ENCODE measurements at regions not wholly inside any gene's neighbourhood (a gene's known extent, or its start where the extent isn't known, plus 50 kb on each side); places are given as distances from the start of the nearest gene placed in this dataset.

GRCh38 chr10:130878131-130878530 lies 433.4 kb downstream of the TCERG1L start:
- Histone ChIP-seq H3K27ac (no peak overlapping the region), H3K27me3 (peaks cover 0 to 9% (median 0%) of the 10 kb centered on the region in 4 donors), H3K4me3 (no peak overlapping the region), H3K36me3 (no peaks in the 10 kb centered on the region), H3K4me1 (no peaks in the 10 kb centered on the region), H3K9me3 (no peaks in the 10 kb centered on the region)
- intact Hi-C loops (cut with DNase I), result no loop called here
- TF ChIP-seq POLR2A (IDR thresholded peaks at IDR 0.05) (no peak), CTCF (IDR thresholded peaks at IDR 0.05) (no peak)
- DNase-seq, result no peak
- 88% methylated on average over 1 of the region's 1 CpG; no CpG with 5 or more reads in 1 of the 2 donors for WGBS, 2 donors

- Histone ChIP-seq H3K36me3 (no peaks in the 10 kb centered on the region), H3K4me3 (no peak overlapping the region), H3K27me3 (peaks cover 0 to 31% (median 0%) of the 10 kb centered on the region in 4 donors), H3K9me3 (no peaks in the 10 kb centered on the region), H3K4me1 (no peaks in the 10 kb centered on the region), H3K27ac (no peak overlapping the region)
- intact Hi-C loops (cut with DNase I), result no loop called here
- TF ChIP-seq POLR2A (IDR thresholded peaks at IDR 0.05), result no peak
- no peak for TF ChIP-seq CTCF (IDR thresholded peaks at IDR 0.05)
- DNase-seq, result no peak
- 40 to 74% methylated on average over 2 to 3 of the region's 3 CpGs for WGBS, 2 donors
Measured at GRCh38 chr10:130882906-130883305, 428.6 kb downstream of the TCERG1L start.

DNA sequence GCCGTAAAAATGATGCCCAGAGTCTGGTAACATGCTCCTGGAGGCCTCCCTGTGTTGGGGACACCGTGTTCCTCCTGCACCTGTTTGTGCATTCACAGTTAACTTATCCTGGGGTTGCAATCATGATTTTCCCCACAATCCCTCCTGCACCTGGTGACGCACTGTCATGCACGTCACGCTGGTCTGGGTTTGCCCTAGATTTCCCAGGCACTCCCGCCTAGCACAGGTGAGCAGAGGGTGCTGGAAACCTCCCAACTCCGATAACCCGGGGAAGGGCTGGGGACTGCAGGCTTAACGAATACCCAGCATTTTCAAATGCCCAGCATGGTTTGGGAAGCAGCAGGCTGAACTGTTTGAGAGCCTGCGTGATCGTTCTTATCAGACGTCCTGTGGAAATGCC lies 427.1 kb downstream of the TCERG1L start:
- TF ChIP-seq POLR2A (IDR thresholded peaks at IDR 0.05), result no peak
- TF ChIP-seq CTCF (IDR thresholded peaks at IDR 0.05), result no peak
- H3K27me3 ChIP-seq, result peaks cover 0 to 31% (median 0%) of the 10 kb centered on the region in 4 donors

GRCh38 chr10:130885021-130885655 lies 426.4 kb downstream of the TCERG1L start:
- no peaks in the 10 kb centered on the region for H3K9me3 ChIP-seq
- no peaks in the 10 kb centered on the region for H3K36me3 ChIP-seq
- no peaks in the 10 kb centered on the region for H3K4me1 ChIP-seq
- intact Hi-C loops (cut with DNase I), result no loop called here
- TF ChIP-seq POLR2A (IDR thresholded peaks at IDR 0.05) (no peak), CTCF (IDR thresholded peaks at IDR 0.05) (no peak)
- no peak overlapping the region for H3K4me3 ChIP-seq
- WGBS, 2 donors, result 49 to 66% methylated on average over 13 to 16 of the region's 22 CpGs
- DNase-seq, result no peak
- no peak overlapping the region for H3K27ac ChIP-seq
- H3K27me3 ChIP-seq, result peaks cover 0 to 31% (median 0%) of the 10 kb centered on the region in 4 donors

More for the DNA sequence above, 427.1 kb downstream of the TCERG1L start:
- Histone ChIP-seq H3K4me3 (no peak overlapping the region), H3K9me3 (no peaks in the 10 kb centered on the region), H3K4me1 (no peaks in the 10 kb centered on the region), H3K36me3 (no peaks in the 10 kb centered on the region), H3K27ac (no peak overlapping the region)
- WGBS, 2 donors, result 55 to 69% methylated on average over 2 to 5 of the region's 12 CpGs
- intact Hi-C loops (cut with DNase I), result no loop called here
- DNase-seq, result no peak

DNA sequence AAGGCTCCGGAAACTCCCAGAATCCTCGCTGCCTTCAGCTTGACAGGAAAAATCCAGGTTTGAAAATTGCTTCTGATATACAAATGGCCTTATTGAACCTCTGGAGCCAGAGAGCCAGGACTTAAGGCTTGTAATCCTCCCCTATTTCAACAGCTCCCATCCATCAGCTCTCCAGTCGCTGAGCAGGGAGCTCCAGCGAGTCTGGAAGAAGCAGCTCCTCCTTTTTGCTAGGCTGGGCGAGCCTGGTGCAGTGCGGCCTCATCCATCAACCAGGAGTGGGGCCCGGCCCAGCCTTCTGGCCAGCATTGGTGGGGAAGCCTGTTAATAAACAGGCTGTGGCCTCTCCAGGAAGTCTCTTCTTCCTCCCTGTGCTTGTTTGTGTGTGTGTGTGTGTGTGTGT lies 424.4 kb downstream of the TCERG1L start:
- DNase-seq, result no peak
- 61 to 63% methylated on average over 5 to 7 of the region's 7 CpGs for WGBS, 2 donors
- H3K27ac ChIP-seq, result no peak overlapping the region
- H3K9me3 ChIP-seq, result no peaks in the 10 kb centered on the region
- no peak for TF ChIP-seq POLR2A (IDR thresholded peaks at IDR 0.05)
- no peak for TF ChIP-seq CTCF (IDR thresholded peaks at IDR 0.05)
- H3K36me3 ChIP-seq, result no peaks in the 10 kb centered on the region
- no peak overlapping the region for H3K4me3 ChIP-seq
- H3K4me1 ChIP-seq, result no peaks in the 10 kb centered on the region
- H3K27me3 ChIP-seq, result peaks cover 0 to 28% (median 0%) of the 10 kb centered on the region in 4 donors
- intact Hi-C loops (cut with DNase I), result no loop called here
